ENCODE measurements at regions not wholly inside any gene's neighbourhood (a gene's known extent, or its start where the extent isn't known, plus 50 kb on each side); places are given as distances from the start of the nearest gene placed in this dataset.

GRCh38 chr9:108275906-108276305 lies 579.9 kb downstream of the ACTL7B start:
- no peaks in the 10 kb centered on the region for H3K9me3 ChIP-seq (ENCODE audit: control insufficient read depth, insufficient read depth, low read length)
- H3K4me3 ChIP-seq (ENCODE audit: low read depth, low read length): no peak overlapping the region
- DNase-seq (ENCODE audit: low read depth in 4 of 6, low spot score in 6 of 6): no peak
- no peak overlapping the region for H3K27ac ChIP-seq (ENCODE audit: low read depth, low read length)
- H3K4me1 ChIP-seq (ENCODE audit: control insufficient read depth, insufficient read depth, low read length): peaks cover 7% of the 10 kb centered on the region
- H3K27me3 ChIP-seq (ENCODE audit: control insufficient read depth, insufficient read depth, low read length): no peaks in the 10 kb centered on the region
- WGBS (ENCODE audit: insufficient coverage): no CpG with 5 or more reads among the region's 2 CpGs
- H3K36me3 ChIP-seq (ENCODE audit: control insufficient read depth, insufficient read depth, low read length): no peaks in the 10 kb centered on the region

- Histone ChIP-seq H3K4me3 (ENCODE audit: low read depth, low read length) (no peak overlapping the region), H3K9me3 (ENCODE audit: control insufficient read depth, insufficient read depth, low read length) (no peaks in the 10 kb centered on the region), H3K27ac (ENCODE audit: low read depth, low read length) (no peak overlapping the region), H3K27me3 (ENCODE audit: control insufficient read depth, insufficient read depth, low read length) (no peaks in the 10 kb centered on the region), H3K4me1 (ENCODE audit: control insufficient read depth, insufficient read depth, low read length) (peaks cover 7% of the 10 kb centered on the region), H3K36me3 (ENCODE audit: control insufficient read depth, insufficient read depth, low read length) (no peaks in the 10 kb centered on the region)
- DNase-seq (ENCODE audit: low read depth in 4 of 6, low spot score in 6 of 6): no peak
- WGBS (ENCODE audit: insufficient coverage): 90% methylated on average over 2 of the region's 5 CpGs
Observed at GRCh38 chr9:108274971-108275370, 580.8 kb downstream of the ACTL7B start.

- Histone ChIP-seq H3K27me3 (ENCODE audit: control insufficient read depth, insufficient read depth, low read length) (no peaks in the 10 kb centered on the region), H3K4me1 (ENCODE audit: control insufficient read depth, insufficient read depth, low read length) (peaks cover 7% of the 10 kb centered on the region), H3K4me3 (ENCODE audit: low read depth, low read length) (no peak overlapping the region), H3K36me3 (ENCODE audit: control insufficient read depth, insufficient read depth, low read length) (no peaks in the 10 kb centered on the region), H3K27ac (ENCODE audit: low read depth, low read length) (no peak overlapping the region), H3K9me3 (ENCODE audit: control insufficient read depth, insufficient read depth, low read length) (no peaks in the 10 kb centered on the region)
- no peak for DNase-seq (ENCODE audit: low read depth in 4 of 6, low spot score in 6 of 6)
- 100% methylated on average over 2 of the region's 2 CpGs for WGBS (ENCODE audit: insufficient coverage)
Observed at GRCh38 chr9:108273988-108274387, 581.8 kb downstream of the ACTL7B start.

- 71% methylated on average over 6 of the region's 7 CpGs for WGBS (ENCODE audit: insufficient coverage)
- no peaks in the 10 kb centered on the region for H3K9me3 ChIP-seq (ENCODE audit: control insufficient read depth, insufficient read depth, low read length)
- H3K27ac ChIP-seq (ENCODE audit: low read depth, low read length): peak overlapping the region; percentile 77
- peaks cover 7% of the 10 kb centered on the region for H3K4me1 ChIP-seq (ENCODE audit: control insufficient read depth, insufficient read depth, low read length)
- no peaks in the 10 kb centered on the region for H3K36me3 ChIP-seq (ENCODE audit: control insufficient read depth, insufficient read depth, low read length)
- H3K4me3 ChIP-seq (ENCODE audit: low read depth, low read length): no peak overlapping the region
- peak in 3 of 6 donors; percentile 7 to 37 (median 30) for DNase-seq (ENCODE audit: low read depth in 4 of 6, low spot score in 6 of 6)
- no peaks in the 10 kb centered on the region for H3K27me3 ChIP-seq (ENCODE audit: control insufficient read depth, insufficient read depth, low read length)
Observed at GRCh38 chr9:108272349-108272899, 583.4 kb downstream of the ACTL7B start.

GRCh38 chr9:108271646-108272348 lies 584.0 kb downstream of the ACTL7B start:
- Histone ChIP-seq H3K36me3 (ENCODE audit: control insufficient read depth, insufficient read depth, low read length) (no peaks in the 10 kb centered on the region), H3K27ac (ENCODE audit: low read depth, low read length) (peak overlapping the region; percentile 77), H3K27me3 (ENCODE audit: control insufficient read depth, insufficient read depth, low read length) (no peaks in the 10 kb centered on the region), H3K9me3 (ENCODE audit: control insufficient read depth, insufficient read depth, low read length) (no peaks in the 10 kb centered on the region), H3K4me3 (ENCODE audit: low read depth, low read length) (no peak overlapping the region), H3K4me1 (ENCODE audit: control insufficient read depth, insufficient read depth, low read length) (peaks cover 7% of the 10 kb centered on the region)
- DNase-seq (ENCODE audit: low read depth in 4 of 6, low spot score in 6 of 6): peak in 5 of 6 donors; percentile 30 to 92 (median 36)
- 0% methylated on average over 1 of the region's 5 CpGs for WGBS (ENCODE audit: insufficient coverage)

- 90% methylated on average over 4 of the region's 7 CpGs for WGBS (ENCODE audit: insufficient coverage)
- Histone ChIP-seq H3K4me1 (ENCODE audit: control insufficient read depth, insufficient read depth, low read length) (peaks cover 7% of the 10 kb centered on the region), H3K9me3 (ENCODE audit: control insufficient read depth, insufficient read depth, low read length) (no peaks in the 10 kb centered on the region), H3K4me3 (ENCODE audit: low read depth, low read length) (no peak overlapping the region), H3K36me3 (ENCODE audit: control insufficient read depth, insufficient read depth, low read length) (no peaks in the 10 kb centered on the region), H3K27ac (ENCODE audit: low read depth, low read length) (peak overlapping the region; percentile 77), H3K27me3 (ENCODE audit: control insufficient read depth, insufficient read depth, low read length) (no peaks in the 10 kb centered on the region)
- DNase-seq (ENCODE audit: low read depth in 4 of 6, low spot score in 6 of 6): no peak
Observed at GRCh38 chr9:108271236-108271635, 584.5 kb downstream of the ACTL7B start.

GRCh38 chr9:108270561-108270960 lies 585.2 kb downstream of the ACTL7B start:
- Histone ChIP-seq H3K4me3 (ENCODE audit: low read depth, low read length) (no peak overlapping the region), H3K27ac (ENCODE audit: low read depth, low read length) (no peak overlapping the region), H3K27me3 (ENCODE audit: control insufficient read depth, insufficient read depth, low read length) (no peaks in the 10 kb centered on the region), H3K4me1 (ENCODE audit: control insufficient read depth, insufficient read depth, low read length) (peaks cover 7% of the 10 kb centered on the region), H3K9me3 (ENCODE audit: control insufficient read depth, insufficient read depth, low read length) (no peaks in the 10 kb centered on the region), H3K36me3 (ENCODE audit: control insufficient read depth, insufficient read depth, low read length) (no peaks in the 10 kb centered on the region)
- DNase-seq (ENCODE audit: low read depth in 4 of 6, low spot score in 6 of 6): no peak
- 100% methylated on average over 1 of the region's 3 CpGs for WGBS (ENCODE audit: insufficient coverage)

GRCh38 chr9:108270051-108270450 lies 585.7 kb downstream of the ACTL7B start:
- no peak overlapping the region for H3K27ac ChIP-seq (ENCODE audit: low read depth, low read length)
- H3K9me3 ChIP-seq (ENCODE audit: control insufficient read depth, insufficient read depth, low read length): no peaks in the 10 kb centered on the region
- no peak for DNase-seq (ENCODE audit: low read depth in 4 of 6, low spot score in 6 of 6)
- H3K4me1 ChIP-seq (ENCODE audit: control insufficient read depth, insufficient read depth, low read length): peaks cover 7% of the 10 kb centered on the region
- WGBS (ENCODE audit: insufficient coverage): no CpG with 5 or more reads among the region's 1 CpG
- no peaks in the 10 kb centered on the region for H3K36me3 ChIP-seq (ENCODE audit: control insufficient read depth, insufficient read depth, low read length)
- no peak overlapping the region for H3K4me3 ChIP-seq (ENCODE audit: low read depth, low read length)
- H3K27me3 ChIP-seq (ENCODE audit: control insufficient read depth, insufficient read depth, low read length): no peaks in the 10 kb centered on the region

GRCh38 chr9:108269371-108269770 lies 586.4 kb downstream of the ACTL7B start:
- Histone ChIP-seq H3K4me3 (ENCODE audit: low read depth, low read length) (no peak overlapping the region), H3K27me3 (ENCODE audit: control insufficient read depth, insufficient read depth, low read length) (no peaks in the 10 kb centered on the region), H3K4me1 (ENCODE audit: control insufficient read depth, insufficient read depth, low read length) (peaks cover 7% of the 10 kb centered on the region), H3K9me3 (ENCODE audit: control insufficient read depth, insufficient read depth, low read length) (no peaks in the 10 kb centered on the region), H3K27ac (ENCODE audit: low read depth, low read length) (no peak overlapping the region), H3K36me3 (ENCODE audit: control insufficient read depth, insufficient read depth, low read length) (no peaks in the 10 kb centered on the region)
- no peak for DNase-seq (ENCODE audit: low read depth in 4 of 6, low spot score in 6 of 6)
- 100% methylated on average over 1 of the region's 1 CpG for WGBS (ENCODE audit: insufficient coverage)

- no peak for DNase-seq (ENCODE audit: low read depth in 4 of 6, low spot score in 6 of 6)
- no peaks in the 10 kb centered on the region for H3K36me3 ChIP-seq (ENCODE audit: control insufficient read depth, insufficient read depth, low read length)
- H3K4me3 ChIP-seq (ENCODE audit: low read depth, low read length): no peak overlapping the region
- H3K4me1 ChIP-seq (ENCODE audit: control insufficient read depth, insufficient read depth, low read length): no peaks in the 10 kb centered on the region
- H3K27ac ChIP-seq (ENCODE audit: low read depth, low read length): no peak overlapping the region
- H3K27me3 ChIP-seq (ENCODE audit: control insufficient read depth, insufficient read depth, low read length): no peaks in the 10 kb centered on the region
- WGBS (ENCODE audit: insufficient coverage): no CpG with 5 or more reads among the region's 1 CpG
- no peaks in the 10 kb centered on the region for H3K9me3 ChIP-seq (ENCODE audit: control insufficient read depth, insufficient read depth, low read length)
Observed at GRCh38 chr9:108265065-108265464, 590.7 kb downstream of the ACTL7B start.
